Vagina (tissue), 2 donors: ENCODE measurements at regions not wholly inside any gene's neighbourhood (a gene's known extent, or its start where the extent isn't known, plus 50 kb on each side); places are given as distances from the start of the nearest gene placed in this dataset.
"Not testable (repeated sequence)": the region's sequence is repeated elsewhere in the genome, so short reads cannot be mapped to it uniquely, and the experiment has no call there.

Source experiments
- CTCF ChIP-seq, 3 experiments: fragments of 450-650 bp in 2 of 3; fragments of 200-600 bp in 1 of 3; sonication (generic) in 1 of 3; IDR thresholded peaks; one replicate each; pipeline ENCODE4 v1.5.1; 2017 to 2019; ENCODE audit warnings: antibody characterized with exemption in 3 of 3, mild to moderate bottlenecking in 2 of 3, moderate library complexity in 2 of 3
- POLR2A ChIP-seq, 2 donors: fragments of 450-650 bp; IDR thresholded peaks; one replicate each; pipeline ENCODE4 v1.6.1; 2017; ENCODE audit warnings: antibody characterized with exemption in 2 of 2, mild to moderate bottlenecking in 2 of 2, moderate library complexity in 2 of 2
- POLR2AphosphoS5 ChIP-seq, 2 donors: sonication (generic); formaldehyde crosslinking; IDR thresholded peaks; one replicate each; pipeline ENCODE4 v1.9.0; 2017; ENCODE audit warnings: antibody characterized with exemption in 2 of 2, mild to moderate bottlenecking in 2 of 2, low read depth in 1 of 2; ENCODE audit not compliant: insufficient read depth in 1 of 2

DNA sequence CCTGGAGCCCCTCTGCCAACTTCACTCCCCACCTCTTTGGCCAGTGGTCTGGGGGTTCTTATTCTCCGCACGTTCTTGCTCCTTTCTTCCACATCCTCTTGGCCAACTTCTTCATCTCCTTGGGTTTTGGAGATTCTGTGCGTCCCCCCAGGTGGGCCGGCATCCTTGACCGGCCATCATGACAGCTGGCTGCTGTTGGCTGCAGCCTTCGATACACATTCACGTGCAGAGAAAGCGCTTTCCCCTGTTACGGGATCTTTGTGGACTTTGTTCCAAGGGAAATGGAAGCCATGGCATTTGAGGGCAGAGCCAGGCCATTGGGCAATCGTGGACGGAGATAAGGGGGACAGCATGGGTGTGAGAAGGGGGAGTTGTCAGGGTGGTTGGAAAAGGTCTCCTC, 241.1 kb upstream of the HDAC4 start:
- not testable (repeated sequence) for TF ChIP-seq CTCF (IDR thresholded peaks at IDR 0.05); POLR2A (IDR thresholded peaks at IDR 0.05); POLR2AphosphoS5 (IDR thresholded peaks at IDR 0.05; ENCODE audit: insufficient read depth in 1 of 2, low read depth in 1 of 2)
